GM19395 (cell line): ENCODE measurements at regions not wholly inside any gene's neighbourhood (a gene's known extent, or its start where the extent isn't known, plus 50 kb on each side); places are given as distances from the start of the nearest gene placed in this dataset.

Experiments used
- ATAC-seq: cut with Tn5 transposase; IDR thresholded peaks from one replicate; pipeline ENCODE4 v1.9.1; 2021; ENCODE audit warnings: mild to moderate bottlenecking, moderate library complexity; ENCODE audit not compliant: unreplicated experiment

DNA sequence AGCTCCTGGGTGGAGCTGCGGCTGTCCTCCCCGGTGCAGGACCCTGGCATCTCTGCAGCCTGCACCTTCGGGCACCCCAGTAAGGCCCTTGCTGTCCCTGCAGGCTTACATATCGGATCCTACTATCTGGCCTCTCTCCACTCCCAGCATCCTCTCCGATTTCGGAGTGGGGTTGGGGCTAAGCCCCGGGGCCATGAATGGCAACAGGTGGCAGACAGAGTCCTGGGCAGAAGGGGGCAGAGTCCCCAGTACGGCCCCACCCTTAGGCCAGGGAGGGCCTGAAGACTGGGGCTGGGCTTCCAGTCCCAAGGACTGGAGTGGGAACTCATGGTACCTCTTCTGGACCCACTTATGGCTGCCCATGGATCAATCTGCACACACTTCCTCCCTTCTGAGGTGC is 180.4 kb upstream of the MC4R start:
- no peak for ATAC-seq

DNA sequence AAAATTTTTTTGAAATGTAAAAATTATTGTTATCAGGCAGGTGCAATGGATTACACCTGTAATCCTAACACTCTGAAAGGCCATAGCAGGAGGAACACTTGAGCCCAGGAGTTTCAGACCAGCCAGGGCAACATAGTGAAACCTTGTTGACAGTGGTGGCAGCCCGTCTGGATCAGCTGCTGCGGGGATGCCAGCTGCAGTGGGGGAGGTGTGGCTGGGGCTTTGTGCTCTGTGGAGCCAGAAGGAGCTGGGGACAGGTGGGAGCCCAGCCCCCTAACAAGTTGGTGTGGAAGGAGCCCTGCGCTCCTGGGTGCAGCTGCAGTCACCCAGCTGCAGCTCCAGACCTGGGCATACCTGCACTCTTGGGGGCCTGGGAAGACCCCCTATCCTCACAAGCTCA is 182.4 kb upstream of the MC4R start:
- ATAC-seq, result no peak

- no peak for ATAC-seq
These were observed 183.1 kb upstream of the MC4R start for GRCh38 chr18:60555625-60556024.

DNA sequence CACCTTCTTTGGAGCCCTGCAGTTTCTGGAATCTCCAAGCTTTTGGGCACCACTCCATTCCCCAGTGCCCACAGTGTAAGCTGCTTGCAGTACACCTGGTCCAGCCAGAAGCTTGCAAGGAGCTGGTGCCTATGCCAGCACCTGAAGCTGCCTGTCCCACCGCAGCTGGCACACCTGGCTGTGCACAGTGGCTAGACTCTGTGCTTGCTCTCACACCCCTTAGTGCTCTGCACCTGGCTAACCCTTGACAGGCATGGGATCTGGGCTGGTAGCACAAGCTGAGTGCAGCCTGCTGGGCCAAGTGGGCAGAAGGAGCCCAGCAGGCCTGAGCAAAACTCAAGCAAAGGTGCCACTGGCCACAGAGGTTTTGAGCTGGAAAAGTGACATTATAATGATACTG is 183.8 kb upstream of the MC4R start:
- no peak for ATAC-seq

GRCh38 chr18:60560071-60560470 is 187.5 kb upstream of the MC4R start:
- ATAC-seq, result no peak

- ATAC-seq, result no peak
These were observed 190.5 kb upstream of the MC4R start for GRCh38 chr18:60563082-60563481.

- no peak for ATAC-seq
These were observed 195.6 kb upstream of the MC4R start for GRCh38 chr18:60568220-60568619.

DNA sequence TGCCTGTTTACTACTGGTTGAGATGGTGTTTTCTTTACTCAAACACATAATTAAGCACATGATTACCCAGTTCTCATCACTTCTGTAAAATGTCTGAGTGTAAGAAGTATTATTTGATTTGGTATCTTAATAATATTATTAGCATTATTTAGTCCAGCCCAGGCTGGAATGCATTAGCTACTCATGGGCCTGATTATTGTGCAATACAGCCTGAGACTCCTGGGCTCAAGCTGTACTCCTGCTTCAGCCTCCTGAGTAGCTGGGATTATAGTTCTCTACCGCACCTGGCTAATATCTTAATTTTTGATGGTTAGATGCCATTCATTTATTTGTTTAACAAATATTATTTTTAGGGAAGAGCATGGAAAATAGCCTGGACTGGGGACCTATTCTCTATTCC is 197.6 kb upstream of the MC4R start:
- ATAC-seq, result no peak

DNA sequence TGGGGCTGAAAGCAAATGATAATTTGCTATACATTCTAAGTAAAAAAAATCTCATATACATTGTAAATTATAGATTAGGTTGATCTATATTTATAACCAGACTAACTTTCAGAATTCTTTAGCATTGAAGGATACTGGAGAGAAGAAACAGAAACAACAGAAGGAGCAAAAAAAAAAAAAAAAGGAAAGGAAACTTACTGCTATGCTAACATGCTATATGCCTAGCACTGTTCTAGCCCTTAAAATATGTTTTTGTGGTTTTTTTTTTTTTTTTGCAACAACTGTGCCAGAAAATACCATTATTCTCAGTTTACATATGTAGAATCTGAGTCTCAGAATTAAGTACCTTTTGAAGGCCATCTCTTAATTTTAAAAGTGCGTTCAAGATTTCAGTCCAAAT is 204.9 kb upstream of the MC4R start:
- no peak for ATAC-seq

GRCh38 chr18:60585670-60586069 is 213.1 kb upstream of the MC4R start:
- ATAC-seq, result no peak

GRCh38 chr18:60593249-60593648 is 220.7 kb upstream of the MC4R start:
- ATAC-seq, result no peak

DNA sequence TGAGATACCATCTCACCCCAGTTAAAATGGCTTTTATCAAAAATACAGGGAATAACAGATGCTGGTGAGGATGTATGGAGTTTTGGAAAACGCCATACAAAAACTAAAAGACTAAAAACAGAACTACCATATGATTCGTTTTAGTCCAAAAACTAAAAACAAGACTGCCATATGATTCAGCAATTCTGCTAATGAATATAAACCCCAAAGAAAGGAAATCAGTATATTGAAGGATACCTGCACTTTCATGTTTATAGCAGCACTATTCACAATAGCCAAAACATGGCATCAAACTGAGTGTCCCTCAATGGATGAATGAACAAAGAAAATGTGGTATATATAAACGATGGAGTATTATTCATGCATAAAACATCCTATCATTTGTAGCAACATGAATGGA is 224.4 kb upstream of the MC4R start:
- no peak for ATAC-seq

DNA sequence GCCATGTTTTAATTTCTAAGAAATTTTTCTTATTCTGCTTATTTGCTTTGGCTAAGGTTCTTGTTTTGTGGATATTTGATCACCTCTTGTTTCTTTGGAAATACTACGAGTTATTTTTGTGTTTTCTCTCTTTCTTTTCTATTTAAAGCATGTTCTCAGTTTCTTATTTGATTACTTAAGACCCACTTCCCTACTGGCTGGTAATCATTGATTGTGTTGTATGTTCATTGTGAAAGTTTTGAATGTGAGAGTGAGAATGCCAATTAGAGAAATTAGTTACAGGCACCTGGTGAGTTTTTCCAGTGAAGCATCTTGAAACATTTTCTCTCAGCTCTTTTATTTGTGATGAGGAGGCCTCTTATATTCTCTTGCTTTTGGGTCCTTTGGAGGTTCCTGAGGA is 226.7 kb upstream of the MC4R start:
- peak; percentile 89 for ATAC-seq

DNA sequence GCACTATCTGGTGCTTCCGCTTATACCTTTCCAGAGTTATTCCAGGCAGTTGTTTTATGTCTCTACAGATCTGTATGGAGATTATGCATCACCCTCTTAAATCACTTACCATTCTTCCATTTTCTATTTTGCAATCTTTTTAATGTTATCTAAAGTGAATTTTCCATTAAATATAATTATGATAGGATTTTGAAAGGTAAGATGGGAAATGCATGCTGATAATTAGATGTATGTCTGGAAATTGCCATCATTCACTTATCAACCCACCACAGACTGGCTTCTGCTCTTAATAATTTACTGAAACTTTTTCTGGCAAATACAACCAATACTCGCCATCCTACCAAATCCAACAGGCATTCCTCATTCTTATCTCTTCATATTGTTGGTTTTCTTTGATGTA is 227.4 kb upstream of the MC4R start:
- ATAC-seq, result no peak

DNA sequence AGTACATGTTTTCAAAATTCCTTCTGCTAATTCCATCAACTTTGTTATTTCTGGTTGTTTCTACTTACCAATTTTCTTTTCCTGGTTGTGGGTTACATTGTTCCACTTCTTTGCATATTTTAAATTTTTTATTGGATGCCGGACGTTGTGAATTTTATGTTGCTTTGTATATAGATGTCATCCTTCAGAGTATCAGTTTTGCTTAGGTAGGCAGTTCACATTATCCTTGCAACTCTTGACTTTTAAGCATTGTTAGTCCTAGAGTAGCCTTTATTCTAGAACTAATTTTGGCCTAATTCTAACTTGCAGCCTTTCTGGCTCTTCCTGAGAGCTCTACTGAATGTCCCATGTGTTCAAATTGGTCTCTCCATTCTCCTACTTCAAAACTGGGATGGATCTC is 228.7 kb upstream of the MC4R start:
- no peak for ATAC-seq

- no peak for ATAC-seq
These were observed 250.8 kb upstream of the MC4R start for GRCh38 chr18:60623331-60623730.

DNA sequence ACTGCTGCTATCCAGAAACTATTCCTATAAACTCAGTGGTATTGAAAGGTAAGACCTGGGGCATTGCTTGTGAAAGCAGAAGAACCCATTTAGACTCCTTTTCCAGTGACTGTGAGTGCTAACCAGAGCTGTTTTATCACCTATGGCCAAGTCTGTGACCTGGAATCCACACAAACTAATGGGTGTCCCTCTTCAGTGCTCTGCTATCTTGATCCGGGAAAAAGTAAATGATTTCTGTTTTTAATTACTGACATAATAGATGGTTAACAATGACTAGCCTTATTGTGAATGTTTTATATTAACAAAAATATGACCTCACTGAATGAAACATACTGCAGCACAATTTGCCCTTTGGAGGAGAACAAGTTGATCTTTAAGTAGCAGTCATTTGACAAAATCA is 251.6 kb upstream of the MC4R start:
- ATAC-seq, result no peak

DNA sequence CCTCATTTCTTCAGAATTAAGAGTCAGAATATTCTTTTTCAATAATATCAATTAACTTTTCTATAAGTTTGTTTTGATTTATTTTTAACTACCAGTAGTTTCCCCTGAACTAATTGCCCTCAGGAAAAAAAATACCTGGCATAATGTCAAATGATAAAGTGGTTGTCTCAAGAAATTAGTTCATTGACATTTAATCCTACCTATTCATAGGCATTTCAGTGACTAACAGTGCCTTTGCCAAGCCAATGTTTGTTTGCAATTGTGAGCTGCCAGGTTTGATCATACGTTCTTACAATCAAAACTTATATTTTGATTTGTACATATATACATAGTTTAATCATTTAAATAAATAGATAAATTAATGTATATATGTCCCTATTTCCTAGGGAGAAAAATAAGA is 267.3 kb upstream of the MC4R start:
- no peak for ATAC-seq

DNA sequence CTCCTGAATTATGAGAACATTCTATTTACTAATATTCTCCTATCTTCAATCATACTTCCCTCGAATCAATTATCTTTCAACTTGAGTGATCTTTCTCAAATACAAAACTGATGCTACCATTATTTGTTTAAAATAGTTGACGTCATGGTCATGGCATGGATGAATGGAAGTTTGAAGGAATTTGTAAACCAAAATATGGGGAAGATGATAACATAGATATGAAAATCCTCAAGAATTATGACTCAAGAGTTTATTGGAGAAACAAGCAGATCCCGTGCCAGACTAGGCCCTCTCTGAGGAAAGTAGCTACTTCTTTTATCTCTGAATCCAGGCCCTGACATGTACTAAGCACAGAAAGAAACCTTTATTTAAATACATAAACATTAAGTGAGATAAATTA is 270.4 kb upstream of the MC4R start:
- no peak for ATAC-seq

DNA sequence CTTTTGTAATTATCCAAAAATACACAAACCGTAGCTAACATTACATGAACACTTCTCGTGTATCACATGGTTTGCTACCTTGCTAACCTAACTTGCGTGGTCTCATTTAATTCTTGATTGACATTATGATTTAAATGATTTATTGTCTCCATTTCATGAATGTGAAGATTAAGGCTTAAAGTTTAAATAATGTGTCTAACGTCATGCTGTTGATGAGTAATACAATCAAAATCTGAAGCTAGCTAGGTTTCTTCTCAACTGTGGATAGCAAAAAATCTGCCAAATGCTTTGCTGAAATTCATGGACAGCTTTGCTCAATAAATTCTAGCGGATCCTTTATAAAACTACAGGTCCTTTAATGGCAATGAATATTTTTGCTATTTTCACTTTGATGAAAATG is 274.1 kb upstream of the MC4R start:
- ATAC-seq, result no peak

DNA sequence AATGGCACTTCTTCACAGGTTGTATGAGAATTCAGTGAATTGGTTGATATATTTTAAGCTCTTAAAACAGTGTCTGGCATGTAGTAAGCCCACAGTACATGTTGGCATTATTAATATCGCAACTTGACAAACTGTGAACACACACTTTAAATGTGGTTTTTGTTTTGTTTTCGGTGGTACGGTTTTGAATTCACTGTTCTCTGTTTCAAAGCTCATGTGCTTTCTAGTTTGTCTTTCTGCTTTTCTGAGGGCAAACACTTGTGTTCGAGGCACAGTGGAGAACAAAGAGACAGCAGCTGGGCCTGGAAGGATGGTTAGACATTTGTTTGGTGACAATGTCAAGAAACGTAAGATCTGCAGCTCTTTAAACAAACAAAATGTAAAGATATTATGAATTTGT is 276.5 kb upstream of the MC4R start:
- ATAC-seq, result peak; percentile 98

DNA sequence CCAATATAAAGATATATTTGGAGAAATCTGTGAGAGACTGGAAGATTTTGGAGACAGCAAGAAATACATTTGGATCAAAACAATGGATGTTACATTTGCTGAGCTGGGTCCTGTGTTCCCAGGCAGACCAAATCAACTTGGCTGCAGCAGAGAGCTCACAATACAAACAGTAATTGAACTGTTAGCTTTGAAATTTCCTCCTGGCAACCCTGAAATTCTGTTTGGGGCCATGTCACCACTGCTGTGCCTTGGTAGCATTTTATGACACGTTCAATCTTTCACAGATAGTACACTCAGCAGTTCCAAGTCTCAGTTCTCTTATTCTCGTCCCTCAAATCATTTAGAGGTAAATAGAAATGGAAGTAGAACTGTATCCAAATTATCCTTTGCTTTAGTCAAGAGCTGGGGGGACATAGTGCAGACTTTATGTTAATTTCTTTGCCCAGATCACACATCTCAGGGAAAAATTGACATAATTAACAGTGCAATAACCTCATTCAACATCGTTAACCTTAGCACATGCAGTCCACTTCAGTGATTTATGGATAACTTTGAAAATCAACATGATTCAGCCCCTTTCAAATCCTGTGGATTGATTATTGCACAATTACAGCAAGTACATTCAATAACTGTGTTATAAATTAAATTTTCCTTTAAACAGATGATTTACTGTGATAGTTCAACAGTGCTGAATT is 277.4 kb upstream of the MC4R start:
- ATAC-seq, result no peak

DNA sequence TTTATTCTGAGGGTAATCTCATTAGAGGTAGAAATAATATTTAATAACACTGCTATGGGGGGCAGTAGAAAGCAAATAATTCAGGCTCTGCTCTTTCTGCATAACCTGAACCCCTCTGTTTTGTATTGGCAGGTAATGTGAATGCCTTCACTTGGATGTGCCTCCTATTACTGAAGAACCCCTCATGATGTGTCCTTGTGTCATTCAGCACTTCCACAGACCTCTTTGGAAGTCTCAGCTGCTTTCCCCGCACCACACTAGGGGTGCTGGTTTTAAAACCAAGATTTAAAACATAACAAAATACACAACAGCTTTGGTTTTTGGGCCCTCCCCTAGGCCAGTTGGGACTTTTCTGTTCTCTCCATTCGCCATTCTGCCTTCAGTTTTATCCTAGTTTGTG is 281.7 kb upstream of the MC4R start:
- ATAC-seq, result no peak

DNA sequence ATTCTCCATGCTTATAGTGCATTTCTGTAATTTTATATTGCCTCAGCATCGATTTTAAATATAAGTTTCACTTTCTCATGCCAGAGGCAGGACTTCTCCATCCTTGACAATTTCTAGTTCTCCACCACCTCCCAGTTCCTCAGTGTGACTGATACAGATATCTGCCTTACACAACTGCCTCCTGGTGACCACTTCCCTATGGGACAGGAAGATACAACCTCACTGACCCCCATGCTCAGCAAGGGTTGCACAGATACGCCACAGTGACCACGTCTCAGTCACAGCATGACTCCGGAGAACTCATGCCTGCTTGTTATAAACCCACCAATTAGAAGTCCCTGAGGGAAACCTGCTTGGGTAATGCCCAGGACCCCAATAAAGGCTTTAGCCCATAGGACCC is 284.0 kb upstream of the MC4R start:
- ATAC-seq, result peak; percentile 55
